Activated CD8-positive, alpha-beta T cell treated with anti-CD3 and anti-CD28 coated beads for 36 hours (primary cell): ENCODE measurements at regions not wholly inside any gene's neighbourhood (a gene's known extent, or its start where the extent isn't known, plus 50 kb on each side); places are given as distances from the start of the nearest gene placed in this dataset.

Source experiments
- ATAC-seq: fragments of 200-7000 bp; cut with Tn5 transposase; one replicate; pipeline ENCODE4 v1.10.0; 2021; ENCODE audit warnings: mild to moderate bottlenecking, moderate library complexity
- CTCF ChIA-PET: fragments of 350-600 bp; sonication (Branson Sonifier 250); formaldehyde crosslinking; loops from one replicate; lab custom pipeline; 2021; ENCODE audit warnings: antibody characterized with exemption; lab: Charles Lee
- POLR2A ChIA-PET: fragments of 350-600 bp; sonication (Branson Sonifier 250); formaldehyde crosslinking; loops from one replicate; lab custom pipeline; 2021; ENCODE audit warnings: antibody characterized with exemption; lab: Charles Lee
- DNase-seq: peaks from one replicate; pipeline ENCODE4 v3.0.0-alpha.2; 2020
- H3K27ac Mint-ChIP-seq: one replicate; pipeline ENCODE4 v1.8.0; 2021; ENCODE audit warnings: mild to moderate bottlenecking, mixed read lengths
- H3K27me3 Mint-ChIP-seq: one replicate; pipeline ENCODE4 v1.8.0; 2021; ENCODE audit warnings: mixed read lengths
- H3K36me3 Mint-ChIP-seq: one replicate; pipeline ENCODE4 v1.8.0; 2021; ENCODE audit warnings: low read depth, mixed read lengths
- H3K4me1 Mint-ChIP-seq: one replicate; pipeline ENCODE4 v1.8.0; 2021; ENCODE audit warnings: low read depth, mixed read lengths
- H3K4me3 Mint-ChIP-seq: one replicate; pipeline ENCODE4 v1.8.0; 2021; ENCODE audit warnings: mild to moderate bottlenecking, moderate library complexity, mixed read lengths
- H3K9me3 Mint-ChIP-seq: one replicate; pipeline ENCODE4 v1.8.0; 2021; ENCODE audit warnings: mixed read lengths
- CTCF ChIP-seq: fragments of 200-600 bp; IDR thresholded peaks from one replicate; pipeline ENCODE4 v1.8.0; 2022; ENCODE audit warnings: antibody characterized with exemption, mild to moderate bottlenecking
- intact Hi-C: fragments of 100-400 bp; cut with micrococcal nuclease; formaldehyde crosslinking; loops from one replicate; pipeline ENCODE4 v1.10.0; 2022

DNA sequence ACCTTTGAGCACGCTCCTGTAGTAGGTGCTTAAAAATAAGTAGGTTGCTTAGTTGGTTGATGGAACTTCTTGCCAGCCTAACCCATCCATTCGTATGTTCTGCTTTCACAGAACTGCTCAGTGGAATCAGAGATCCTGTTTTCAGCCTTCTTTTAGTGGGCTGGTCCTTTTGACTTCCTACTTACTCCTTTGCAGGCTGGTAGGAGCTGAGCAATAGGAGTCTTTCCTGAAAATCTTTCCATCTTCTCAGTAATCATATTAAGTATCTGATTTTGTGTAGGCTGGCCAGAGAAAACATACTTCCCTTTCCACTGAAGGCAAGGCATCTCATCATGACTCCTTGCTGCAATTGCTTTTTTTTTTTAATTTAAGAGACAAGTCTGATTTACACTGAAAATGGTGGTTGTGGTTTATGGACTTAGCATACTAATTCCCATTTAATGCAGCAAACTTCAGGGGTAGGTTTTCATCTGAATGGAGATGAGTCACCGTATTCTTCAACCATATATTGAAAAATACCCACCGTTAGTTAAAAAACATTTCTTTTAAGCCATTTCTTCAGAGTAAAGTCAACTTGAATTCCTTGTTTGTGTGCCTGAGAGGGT lies 208.0 kb downstream of the ZNF365 start:
- H3K9me3 Mint-ChIP-seq: no peaks in the 10 kb centered on the region
- no peaks in the 10 kb centered on the region for H3K36me3 Mint-ChIP-seq
- no peak for TF ChIP-seq CTCF
- H3K27ac Mint-ChIP-seq: no peak overlapping the region
- ATAC-seq (no peak), DNase-seq (no peak)
- peaks cover 9% of the 10 kb centered on the region for H3K4me1 Mint-ChIP-seq
- intact Hi-C loops: no loop called here
- no peak overlapping the region for H3K4me3 Mint-ChIP-seq
- no peaks in the 10 kb centered on the region for H3K27me3 Mint-ChIP-seq
- CTCF ChIA-PET: interaction anchor here (1.5 to 2.1 kb wide), 2 partner anchors 12 to 89 kb away, joined by 3 to 5 read pairs; no protein-coding TSS in a partner anchor
- POLR2A ChIA-PET: interaction anchor here (0.7 kb wide), 1 partner anchor 715 kb away, joined by 4 read pairs; no protein-coding TSS in a partner anchor

DNA sequence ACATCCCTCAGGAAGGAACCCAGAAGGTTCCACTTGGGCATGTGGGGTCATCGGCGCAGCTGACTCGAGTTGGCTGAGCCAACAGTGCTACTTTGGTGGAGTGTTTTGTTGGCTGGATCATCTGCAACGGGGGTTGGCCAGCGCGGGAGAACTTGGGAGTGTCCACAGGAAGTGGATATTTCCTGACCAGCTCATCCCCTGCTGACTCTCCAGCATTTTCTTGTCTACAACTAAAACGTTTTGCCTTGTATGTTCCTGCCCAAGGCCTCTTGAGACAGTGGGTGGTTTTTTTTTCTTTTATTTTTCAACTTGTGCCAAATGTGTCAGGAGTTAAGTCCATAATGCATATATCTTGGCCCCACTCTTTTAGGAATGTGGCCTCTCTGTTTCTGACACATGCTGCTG lies 208.6 kb downstream of the ZNF365 start:
- no peak for TF ChIP-seq CTCF
- no peaks in the 10 kb centered on the region for H3K27me3 Mint-ChIP-seq
- H3K27ac Mint-ChIP-seq: no peak overlapping the region
- peaks cover 2% of the 10 kb centered on the region for H3K9me3 Mint-ChIP-seq
- POLR2A ChIA-PET: interaction anchor here (0.7 kb wide), 1 partner anchor 714 kb away, joined by 4 read pairs; no protein-coding TSS in a partner anchor
- intact Hi-C loops: no loop called here
- H3K4me1 Mint-ChIP-seq: peaks cover 9% of the 10 kb centered on the region
- CTCF ChIA-PET: interaction anchor here (1.3 to 3.0 kb wide), 2 partner anchors 11 to 89 kb away, joined by 3 to 17 read pairs; no protein-coding TSS in a partner anchor
- H3K4me3 Mint-ChIP-seq: no peak overlapping the region
- no peaks in the 10 kb centered on the region for H3K36me3 Mint-ChIP-seq
- no peak for ATAC-seq
- no peak for DNase-seq

- Mint-ChIP-seq H3K36me3 (no peaks in the 10 kb centered on the region), H3K27me3 (peaks cover 2% of the 10 kb centered on the region), H3K4me3 (no peak overlapping the region), H3K4me1 (peaks cover 9% of the 10 kb centered on the region), H3K9me3 (peaks cover 4% of the 10 kb centered on the region), H3K27ac (no peak overlapping the region)
- TF ChIP-seq CTCF: no peak
- POLR2A ChIA-PET: interaction anchor here (0.5 kb wide), 1 partner anchor 422 kb away, joined by 3 read pairs; no protein-coding TSS in a partner anchor
- ATAC-seq: no peak
- intact Hi-C loops: no loop called here
- DNase-seq: peak; percentile 10
- CTCF ChIA-PET: interaction anchor here (1.3 to 3.0 kb wide), 2 partner anchors 10 to 91 kb away, joined by 3 to 17 read pairs; no protein-coding TSS in a partner anchor
These were observed 209.9 kb downstream of the ZNF365 start for GRCh38 chr10:62583876-62584615.

DNA sequence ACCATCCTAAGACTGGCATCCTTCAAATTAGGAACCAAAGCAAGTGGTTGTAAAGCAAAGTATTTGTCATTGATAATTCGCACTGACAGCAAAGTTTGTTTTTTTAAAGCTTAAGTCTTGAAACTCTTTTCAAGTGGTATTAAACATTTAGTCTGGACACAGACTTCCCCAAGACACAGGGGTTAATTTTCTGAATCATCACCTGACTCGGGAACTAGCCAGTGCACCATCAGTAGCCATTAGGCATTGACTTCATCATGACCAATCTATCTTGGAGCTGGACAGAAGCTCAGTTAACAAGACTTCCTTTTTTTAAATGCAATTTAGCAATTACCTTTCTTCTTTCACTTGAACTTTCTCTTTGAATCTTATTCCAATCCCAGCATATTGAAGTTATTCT lies 210.6 kb downstream of the ZNF365 start:
- no peaks in the 10 kb centered on the region for H3K36me3 Mint-ChIP-seq
- no peak overlapping the region for H3K4me3 Mint-ChIP-seq
- ChIA-PET CTCF (interaction anchor here (3.0 kb wide), 1 partner anchor 9 kb away, joined by 17 read pairs; no protein-coding TSS in a partner anchor), POLR2A (interaction anchor here (0.5 kb wide), 1 partner anchor 421 kb away, joined by 3 read pairs; no protein-coding TSS in a partner anchor)
- H3K9me3 Mint-ChIP-seq: peaks cover 4% of the 10 kb centered on the region
- H3K27ac Mint-ChIP-seq: no peak overlapping the region
- peaks cover 2% of the 10 kb centered on the region for H3K27me3 Mint-ChIP-seq
- ATAC-seq: no peak
- H3K4me1 Mint-ChIP-seq: peaks cover 9% of the 10 kb centered on the region
- TF ChIP-seq CTCF: no peak
- intact Hi-C loops: no loop called here
- no peak for DNase-seq
